K562 (cell line): ENCODE measurements at regions not wholly inside any gene's neighbourhood (a gene's known extent, or its start where the extent isn't known, plus 50 kb on each side); places are given as distances from the start of the nearest gene placed in this dataset.
A peak's percentile ranks its signal among the peaks of the same experiment; 100 is the strongest.

Experiments
- DDX20 ChIP-seq: fragments of 450-650 bp; IDR thresholded peaks from 2 replicates; pipeline ENCODE4 v1.6.1; 2016; ENCODE audit warnings: missing genetic modification characterization, low read depth, mild to moderate bottlenecking, missing compliant biosample characterization, moderate library complexity
- DMBX1 ChIP-seq: fragments of 250-450 bp; sonication (Bioruptor Pico); IDR thresholded peaks from 2 replicates; pipeline ENCODE4 v1.8.0; 2022; ENCODE audit warnings: inconsistent platforms, mild to moderate bottlenecking, moderate library complexity, borderline replicate concordance
- EGR1 ChIP-seq: fragments of 450-650 bp; conservative IDR thresholded peaks from 2 replicates; pipeline ENCODE4 v1.6.1; 2017; ENCODE audit warnings: mild to moderate bottlenecking
- ID3 ChIP-seq, 2 experiments: fragments of 250-450 bp in 1 of 2; fragments of 450-650 bp in 1 of 2; sonication (Bioruptor Pico) in 1 of 2; IDR thresholded peaks; 2 replicates each; pipeline versions ENCODE4 v1.6.1 to v1.8.0; 2016 to 2021; ENCODE audit warnings: mild to moderate bottlenecking in 2 of 2, moderate library complexity in 2 of 2, missing compliant biosample characterization in 1 of 2, missing genetic modification characterization in 1 of 2
- KDM5B ChIP-seq: fragments of 200-600 bp; sonication (generic); IDR thresholded peaks from 2 replicates; pipeline ENCODE4 v1.6.1; 2012; ENCODE audit warnings: low read depth, mild to moderate bottlenecking, moderate library complexity, low read length, control low read depth, inconsistent platforms; ENCODE audit not compliant: insufficient replicate concordance
- NBN ChIP-seq: fragments of 450-650 bp; IDR thresholded peaks from 2 replicates; pipeline ENCODE4 v1.6.1; 2016; ENCODE audit warnings: low read depth, mild to moderate bottlenecking
- RBM15 ChIP-seq: fragments of 200-400 bp; formaldehyde crosslinking; IDR thresholded peaks from 2 replicates; pipeline ENCODE4 v1.6.1; 2018; ENCODE audit warnings: mild to moderate bottlenecking, low read length, moderate library complexity; ENCODE audit not compliant: insufficient read depth
- STAT5A ChIP-seq: IDR thresholded peaks from 2 replicates; pipeline ENCODE4 v1.6.1; 2012; ENCODE audit warnings: low read length, inconsistent platforms, borderline replicate concordance
- TOE1 ChIP-seq, 2 experiments: fragments of 450-650 bp in 1 of 2; sonication (generic) in 1 of 2; formaldehyde crosslinking in 1 of 2; IDR thresholded peaks; 2 replicates each; pipeline versions ENCODE4 v1.7.1 to v1.8.0; 2016 to 2022; ENCODE audit warnings: borderline replicate concordance in 2 of 2, mild to moderate bottlenecking in 2 of 2, antibody characterized with exemption in 1 of 2, inconsistent platforms in 1 of 2, low read depth in 1 of 2, missing genetic modification reagents in 1 of 2, moderate library complexity in 1 of 2
- TSC22D4 ChIP-seq: fragments of 450-650 bp; IDR thresholded peaks from 2 replicates; pipeline ENCODE4 v1.6.1; 2016; ENCODE audit warnings: missing genetic modification characterization, missing biosample characterization, control low read depth
- ZBTB7A ChIP-seq: IDR thresholded peaks from 2 replicates; pipeline ENCODE4 v1.6.1; 2011; ENCODE audit warnings: low read depth, mild to moderate bottlenecking, low read length, moderate library complexity, borderline replicate concordance; ENCODE audit not compliant: control insufficient read depth
- ZNF584 ChIP-seq: fragments of 200-800 bp; sonication (Bioruptor generic); IDR thresholded peaks from 2 replicates; pipeline ENCODE4 v1.6.1; 2016; ENCODE audit warnings: low read depth, mild to moderate bottlenecking, missing genetic modification characterization, missing compliant biosample characterization
- TF ChIP-seq, protein P1 (sequence below): sonication (generic); formaldehyde crosslinking; IDR thresholded peaks from 2 replicates; pipeline ENCODE4 v1.8.1; 2022; ENCODE audit warnings: missing genetic modification reagents
- TF ChIP-seq, protein P2 (sequence below): sonication (generic); formaldehyde crosslinking; IDR thresholded peaks from 2 replicates; pipeline ENCODE4 v1.9.0; 2022; ENCODE audit warnings: mild to moderate bottlenecking, missing genetic modification reagents

GRCh38 chr11:69905611-69906452 lies 86.6 kb upstream of the FGF3 start (continued):
- TF ChIP-seq, protein P1, sequence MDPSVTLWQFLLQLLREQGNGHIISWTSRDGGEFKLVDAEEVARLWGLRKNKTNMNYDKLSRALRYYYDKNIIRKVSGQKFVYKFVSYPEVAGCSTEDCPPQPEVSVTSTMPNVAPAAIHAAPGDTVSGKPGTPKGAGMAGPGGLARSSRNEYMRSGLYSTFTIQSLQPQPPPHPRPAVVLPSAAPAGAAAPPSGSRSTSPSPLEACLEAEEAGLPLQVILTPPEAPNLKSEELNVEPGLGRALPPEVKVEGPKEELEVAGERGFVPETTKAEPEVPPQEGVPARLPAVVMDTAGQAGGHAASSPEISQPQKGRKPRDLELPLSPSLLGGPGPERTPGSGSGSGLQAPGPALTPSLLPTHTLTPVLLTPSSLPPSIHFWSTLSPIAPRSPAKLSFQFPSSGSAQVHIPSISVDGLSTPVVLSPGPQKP (CRISPR knock-in tag), result no peak
- TF ChIP-seq NBN, result 0 out of 2 replicates have a peak, but pooled peaks have one; percentile 42
- TF ChIP-seq DDX20 (tag), result no peak
- TF ChIP-seq ID3 (CRISPR knock-in tag; IDR thresholded peaks at IDR 0.05), result no peak
- peak; percentile 29; the same call in 1 of the 2 replicates for TF ChIP-seq ID3 (tag; IDR thresholded peaks at IDR 0.05)
- 0 out of 2 replicates have a peak, but pooled peaks have one; percentile 33 for TF ChIP-seq TOE1 (IDR thresholded peaks at IDR 0.05; ENCODE audit: borderline replicate concordance)
- TF ChIP-seq TOE1 (CRISPR knock-in tag; IDR thresholded peaks at IDR 0.05; ENCODE audit: borderline replicate concordance, low read depth), result no peak
- no peak for TF ChIP-seq KDM5B
- peak; percentile 83 for TF ChIP-seq STAT5A
- TF ChIP-seq, protein P2, sequence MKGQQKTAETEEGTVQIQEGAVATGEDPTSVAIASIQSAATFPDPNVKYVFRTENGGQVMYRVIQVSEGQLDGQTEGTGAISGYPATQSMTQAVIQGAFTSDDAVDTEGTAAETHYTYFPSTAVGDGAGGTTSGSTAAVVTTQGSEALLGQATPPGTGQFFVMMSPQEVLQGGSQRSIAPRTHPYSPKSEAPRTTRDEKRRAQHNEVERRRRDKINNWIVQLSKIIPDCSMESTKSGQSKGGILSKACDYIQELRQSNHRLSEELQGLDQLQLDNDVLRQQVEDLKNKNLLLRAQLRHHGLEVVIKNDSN (CRISPR knock-in tag), result no peak
- TF ChIP-seq RBM15, result no peak
- TF ChIP-seq ZBTB7A, result peak; percentile 85; the same call in 1 of the 2 replicates
- TF ChIP-seq ZNF584, result peak; percentile 66; the same call in 1 of the 2 replicates
- TF ChIP-seq EGR1, result no peak
- peak; percentile 91 for TF ChIP-seq DMBX1 (CRISPR knock-in tag)
- TF ChIP-seq TSC22D4 (tag), result no peak
